ENCODE measurements at regions not wholly inside any gene's neighbourhood (a gene's known extent, or its start where the extent isn't known, plus 50 kb on each side); places are given as distances from the start of the nearest gene placed in this dataset.

DNA sequence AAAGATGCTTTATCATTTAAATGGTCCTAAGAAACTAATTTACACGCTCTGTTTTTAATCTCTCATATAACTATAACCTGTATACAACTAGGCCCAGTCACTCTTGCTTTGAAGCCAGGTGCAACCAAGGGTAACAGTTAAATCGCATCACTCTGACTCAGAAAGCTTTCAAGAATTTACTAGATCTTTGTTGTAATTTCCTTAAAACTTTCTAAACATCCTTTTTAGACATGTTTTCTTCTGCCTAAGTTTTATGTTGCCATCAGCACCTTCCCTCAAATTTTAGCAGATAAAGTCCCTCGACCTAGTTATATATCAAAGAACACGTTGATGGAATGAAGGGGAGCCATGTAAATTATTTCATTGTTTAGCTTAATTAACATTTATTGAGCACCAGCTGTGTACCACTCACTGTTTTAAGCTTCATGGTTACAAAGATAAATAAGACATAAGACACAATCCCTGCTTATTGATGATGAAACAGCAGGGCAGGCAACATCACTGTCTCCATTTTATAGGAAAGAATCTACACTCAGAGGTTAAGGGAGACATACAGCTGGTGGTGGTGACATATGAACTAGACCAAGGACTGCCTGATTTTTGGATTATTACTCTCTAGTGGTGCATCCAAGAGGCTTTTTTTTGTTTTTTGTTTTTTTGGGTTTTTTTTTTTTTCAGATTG lies 101.0 kb downstream of the CD200R1L start:
- no peaks in the 10 kb centered on the region for H3K27me3 ChIP-seq (ENCODE audit: control insufficient read depth, low read length)

DNA sequence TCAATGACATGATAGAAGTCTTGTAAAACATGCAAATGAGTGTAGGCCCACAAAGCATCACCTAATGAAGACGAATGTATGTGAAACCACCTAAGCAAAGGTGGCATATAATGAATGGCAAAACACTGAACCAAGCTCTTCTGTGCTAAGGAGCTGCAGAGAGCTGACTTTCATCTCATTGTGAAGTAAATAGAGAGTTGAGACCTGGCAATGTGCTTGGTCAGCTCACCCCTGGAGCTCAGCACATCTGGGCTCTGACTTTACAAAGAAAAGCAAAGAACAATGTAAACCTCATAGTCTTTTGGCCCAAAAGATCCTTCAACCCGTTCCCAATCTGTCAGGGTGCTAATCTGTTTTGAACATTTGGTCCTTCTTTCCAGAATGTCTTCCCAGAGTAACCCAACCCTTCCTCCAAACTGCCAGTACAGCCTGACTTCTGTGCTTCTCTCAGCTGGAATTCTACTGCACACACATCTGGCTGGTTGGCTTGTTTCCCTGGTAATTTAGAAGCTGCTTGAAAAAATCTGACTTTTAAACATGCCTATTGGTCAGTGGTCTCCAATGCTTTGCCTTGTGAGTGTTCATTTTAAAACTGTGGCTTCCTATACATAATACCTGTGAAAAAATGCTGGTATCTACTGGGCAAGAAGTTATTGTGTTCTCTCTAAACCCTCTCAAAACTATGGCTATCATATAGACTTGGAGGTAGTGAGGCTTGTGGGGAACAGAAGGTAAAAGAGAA lies 101.7 kb downstream of the CD200R1L start:
- TF ChIP-seq EZH2phosphoT487 (IDR thresholded peaks at IDR 0.05; ENCODE audit: borderline replicate concordance, low read length) = no peak
- TF ChIP-seq, protein P1, sequence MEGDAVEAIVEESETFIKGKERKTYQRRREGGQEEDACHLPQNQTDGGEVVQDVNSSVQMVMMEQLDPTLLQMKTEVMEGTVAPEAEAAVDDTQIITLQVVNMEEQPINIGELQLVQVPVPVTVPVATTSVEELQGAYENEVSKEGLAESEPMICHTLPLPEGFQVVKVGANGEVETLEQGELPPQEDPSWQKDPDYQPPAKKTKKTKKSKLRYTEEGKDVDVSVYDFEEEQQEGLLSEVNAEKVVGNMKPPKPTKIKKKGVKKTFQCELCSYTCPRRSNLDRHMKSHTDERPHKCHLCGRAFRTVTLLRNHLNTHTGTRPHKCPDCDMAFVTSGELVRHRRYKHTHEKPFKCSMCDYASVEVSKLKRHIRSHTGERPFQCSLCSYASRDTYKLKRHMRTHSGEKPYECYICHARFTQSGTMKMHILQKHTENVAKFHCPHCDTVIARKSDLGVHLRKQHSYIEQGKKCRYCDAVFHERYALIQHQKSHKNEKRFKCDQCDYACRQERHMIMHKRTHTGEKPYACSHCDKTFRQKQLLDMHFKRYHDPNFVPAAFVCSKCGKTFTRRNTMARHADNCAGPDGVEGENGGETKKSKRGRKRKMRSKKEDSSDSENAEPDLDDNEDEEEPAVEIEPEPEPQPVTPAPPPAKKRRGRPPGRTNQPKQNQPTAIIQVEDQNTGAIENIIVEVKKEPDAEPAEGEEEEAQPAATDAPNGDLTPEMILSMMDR (IDR thresholded peaks at IDR 0.05; ENCODE audit: low read depth, low read length, poor library complexity, severe bottlenecking) = no peak
- no peak overlapping the region for H3K27ac ChIP-seq (ENCODE audit: low read depth, low read length)

More for the DNA sequence above, 101.0 kb downstream of the CD200R1L start:
- Histone ChIP-seq H3K27ac (ENCODE audit: low read depth, low read length) (no peak overlapping the region), H3K36me3 (ENCODE audit: control insufficient read depth, low read length) (no peaks in the 10 kb centered on the region), H4K20me1 (ENCODE audit: control insufficient read depth, insufficient read depth, low read depth, low read length) (no peaks in the 10 kb centered on the region), H3K79me2 (ENCODE audit: control insufficient read depth, low read length) (no peaks in the 10 kb centered on the region), H3K9me3 (ENCODE audit: control insufficient read depth, insufficient read depth, low read length) (no peaks in the 10 kb centered on the region), H3K9me2 (replicated peaks; ENCODE audit: control insufficient read depth, low read length) (no peaks in the 10 kb centered on the region), H3K4me2 (ENCODE audit: low read length) (no peak overlapping the region), H3F3A (ENCODE audit: control insufficient read depth, insufficient read depth) (no peaks in the 10 kb centered on the region), H3K4me3 (ENCODE audit: low read length) (no peak overlapping the region), H3K4me1 (ENCODE audit: control insufficient read depth, low read length) (peaks cover 6% of the 10 kb centered on the region; the same call in 1 of the 2 replicates)
- TF ChIP-seq, protein P1 (IDR thresholded peaks at IDR 0.05; ENCODE audit: low read depth, low read length, poor library complexity, severe bottlenecking) = no peak
- TF ChIP-seq EZH2phosphoT487 (IDR thresholded peaks at IDR 0.05; ENCODE audit: borderline replicate concordance, low read length) = no peak

DNA sequence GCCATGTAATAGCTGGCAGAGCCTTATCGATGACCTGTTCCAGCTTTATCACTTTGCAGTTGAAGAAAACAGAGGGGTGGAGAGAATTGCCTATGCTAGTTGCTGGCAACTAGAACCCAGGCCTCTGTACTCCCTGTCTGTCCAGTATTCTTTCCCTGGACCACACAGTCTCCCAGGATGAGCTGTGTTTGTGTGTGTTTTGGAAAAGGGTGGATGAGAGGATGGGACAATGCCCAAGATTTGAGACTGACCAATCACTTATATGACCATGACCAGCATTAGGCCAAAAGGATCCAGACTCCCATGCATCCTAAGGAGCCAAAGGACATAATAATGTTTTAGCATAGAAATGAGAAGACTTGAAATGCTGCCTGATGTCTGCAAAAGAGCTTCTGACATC lies 102.6 kb downstream of the CD200R1L start:
- Histone ChIP-seq H3K79me2 (ENCODE audit: control insufficient read depth, low read length) (no peaks in the 10 kb centered on the region), H4K20me1 (ENCODE audit: control insufficient read depth, insufficient read depth, low read depth, low read length) (no peaks in the 10 kb centered on the region), H3K27ac (ENCODE audit: low read depth, low read length) (no peak overlapping the region), H3K36me3 (ENCODE audit: control insufficient read depth, low read length) (no peaks in the 10 kb centered on the region), H3K9me3 (ENCODE audit: control insufficient read depth, insufficient read depth, low read length) (no peaks in the 10 kb centered on the region), H3K4me2 (ENCODE audit: low read length) (no peak overlapping the region), H3K9me2 (replicated peaks; ENCODE audit: control insufficient read depth, low read length) (no peaks in the 10 kb centered on the region), H3F3A (ENCODE audit: control insufficient read depth, insufficient read depth) (no peaks in the 10 kb centered on the region), H3K4me3 (ENCODE audit: low read length) (no peak overlapping the region), H3K4me1 (ENCODE audit: control insufficient read depth, low read length) (peaks cover 11% of the 10 kb centered on the region; the same call in 1 of the 2 replicates), H3K27me3 (ENCODE audit: control insufficient read depth, low read length) (no peaks in the 10 kb centered on the region)
- no peak for TF ChIP-seq EZH2phosphoT487 (IDR thresholded peaks at IDR 0.05; ENCODE audit: borderline replicate concordance, low read length)
- TF ChIP-seq, protein P1 (IDR thresholded peaks at IDR 0.05; ENCODE audit: low read depth, low read length, poor library complexity, severe bottlenecking) = no peak

More for the DNA sequence above, 101.7 kb downstream of the CD200R1L start:
- peaks cover 6% of the 10 kb centered on the region; the same call in 1 of the 2 replicates for H3K4me1 ChIP-seq (ENCODE audit: control insufficient read depth, low read length)
- H3F3A ChIP-seq (ENCODE audit: control insufficient read depth, insufficient read depth) = no peaks in the 10 kb centered on the region
- no peaks in the 10 kb centered on the region for H3K9me3 ChIP-seq (ENCODE audit: control insufficient read depth, insufficient read depth, low read length)
- H3K27me3 ChIP-seq (ENCODE audit: control insufficient read depth, low read length) = no peaks in the 10 kb centered on the region
- H3K4me2 ChIP-seq (ENCODE audit: low read length) = no peak overlapping the region
- no peaks in the 10 kb centered on the region for H3K36me3 ChIP-seq (ENCODE audit: control insufficient read depth, low read length)
- H3K4me3 ChIP-seq (ENCODE audit: low read length) = no peak overlapping the region
- no peaks in the 10 kb centered on the region for H4K20me1 ChIP-seq (ENCODE audit: control insufficient read depth, insufficient read depth, low read depth, low read length)
- no peaks in the 10 kb centered on the region for H3K9me2 ChIP-seq (replicated peaks; ENCODE audit: control insufficient read depth, low read length)
- no peaks in the 10 kb centered on the region for H3K79me2 ChIP-seq (ENCODE audit: control insufficient read depth, low read length)
